ENCODE measurements at regions not wholly inside any gene's neighbourhood (a gene's known extent, or its start where the extent isn't known, plus 50 kb on each side); places are given as distances from the start of the nearest gene placed in this dataset.

DNA sequence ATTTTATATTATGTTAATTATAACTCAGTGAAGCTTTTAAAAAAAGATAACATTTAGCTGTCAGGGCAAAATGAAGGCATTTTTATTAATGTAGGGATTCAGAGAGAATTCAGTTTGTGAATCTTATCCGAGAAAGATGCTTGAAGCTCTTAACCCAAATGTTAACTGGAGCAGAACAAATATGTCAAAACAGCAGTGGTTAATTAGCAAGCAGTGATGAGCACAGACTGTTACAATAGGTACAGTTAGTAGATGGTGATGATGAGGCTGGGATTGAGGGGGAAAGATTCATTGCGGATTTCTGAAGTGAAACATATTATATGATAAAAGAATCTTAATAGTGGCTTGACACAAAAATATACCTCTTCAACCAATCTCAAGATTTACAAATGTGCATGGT is 356.7 kb downstream of the DIRAS2 start:
- no peak for ATAC-seq
- no peak for TF ChIP-seq ELF1 (IDR thresholded peaks at IDR 0.05; ENCODE audit: borderline replicate concordance, low read depth)
- no peak for TF ChIP-seq FOSL1 (IDR thresholded peaks at IDR 0.05; ENCODE audit: low read depth)
- Histone ChIP-seq H2AFZ (ENCODE audit: low read depth, low read length, poor library complexity, severe bottlenecking) (no peak overlapping the region), H3K9me2 (ENCODE audit: insufficient read depth) (no peaks in the 10 kb centered on the region), H3K36me3 (ENCODE audit: control insufficient read depth in 1 of 2, insufficient read depth in 2 of 2, low read length in 2 of 2) (no peaks in the 10 kb centered on the region), H3K79me2 (ENCODE audit: insufficient read depth, low read length) (no peaks in the 10 kb centered on the region), H3K4me2 (ENCODE audit: low read length) (no peak overlapping the region), H3K27me3 (ENCODE audit: insufficient read depth, low read length) (peaks cover 3% of the 10 kb centered on the region; the same call in 1 of the 2 replicates), H3K4me3 (replicated peaks in 1 of 2; ENCODE audit: low read depth in 1 of 2, low read length in 2 of 2) (no peak overlapping the region), H3K4me1 (ENCODE audit: control insufficient read depth in 1 of 2, insufficient read depth in 2 of 2, low read length in 2 of 2) (no peaks in the 10 kb centered on the region), H3K9ac (ENCODE audit: low read length) (no peak overlapping the region), H3K9me3 (ENCODE audit: control insufficient read depth in 1 of 2, insufficient read depth in 1 of 2, low read depth in 1 of 2, low read length in 2 of 2) (no peaks in the 10 kb centered on the region), H3K27ac (ENCODE audit: low read depth, low read length) (no peak overlapping the region), H4K20me1 (ENCODE audit: insufficient read depth) (no peaks in the 10 kb centered on the region)
- POLR2A ChIA-PET: no interaction called here
- intact Hi-C loops (cut with micrococcal nuclease): no loop called here
- RAD21 ChIA-PET (ENCODE audit: low non-redundant PET in 1 of 2, low total read pairs in 2 of 2, uncharacterized antibody in 2 of 2, unreplicated experiment in 2 of 2): no interaction called here
- CTCF ChIA-PET: no interaction called here
- DNase-seq (ENCODE audit: low read depth, low spot score): no peak
- BruUV-seq (replicated peaks): no TSS peak

GRCh38 chr9:90287567-90288274 is 354.9 kb downstream of the DIRAS2 start:
- H3K27ac ChIP-seq (ENCODE audit: low read depth, low read length): no peak overlapping the region
- ChIA-PET CTCF (interaction anchor here (1.3 kb wide), 1 partner anchor 13 kb away, joined by 3 read pairs; no protein-coding TSS in a partner anchor), POLR2A (no interaction called here), RAD21 (ENCODE audit: low non-redundant PET in 1 of 2, low total read pairs in 2 of 2, uncharacterized antibody in 2 of 2, unreplicated experiment in 2 of 2) (no interaction called here)
- no peak overlapping the region for H3K4me3 ChIP-seq (replicated peaks in 1 of 2; ENCODE audit: low read depth in 1 of 2, low read length in 2 of 2)
- H3K9ac ChIP-seq (ENCODE audit: low read length): no peak overlapping the region
- H3K9me3 ChIP-seq (ENCODE audit: control insufficient read depth in 1 of 2, insufficient read depth in 1 of 2, low read depth in 1 of 2, low read length in 2 of 2): no peaks in the 10 kb centered on the region
- DNase-seq (ENCODE audit: low read depth, low spot score) (no peak), ATAC-seq (no peak)
- no peaks in the 10 kb centered on the region for H3K4me1 ChIP-seq (ENCODE audit: control insufficient read depth in 1 of 2, insufficient read depth in 2 of 2, low read length in 2 of 2)
- intact Hi-C loops (cut with micrococcal nuclease): no loop called here
- peaks cover 3% of the 10 kb centered on the region; the same call in 1 of the 2 replicates for H3K27me3 ChIP-seq (ENCODE audit: insufficient read depth, low read length)
- no TSS peak for BruUV-seq (replicated peaks)
- H2AFZ ChIP-seq (ENCODE audit: low read depth, low read length, poor library complexity, severe bottlenecking): no peak overlapping the region
- H4K20me1 ChIP-seq (ENCODE audit: insufficient read depth): no peaks in the 10 kb centered on the region
- no peaks in the 10 kb centered on the region for H3K36me3 ChIP-seq (ENCODE audit: control insufficient read depth in 1 of 2, insufficient read depth in 2 of 2, low read length in 2 of 2)
- H3K4me2 ChIP-seq (ENCODE audit: low read length): no peak overlapping the region
- no peaks in the 10 kb centered on the region for H3K9me2 ChIP-seq (ENCODE audit: insufficient read depth)
- TF ChIP-seq EGR1 (IDR thresholded peaks at IDR 0.05; ENCODE audit: low read depth): no peak
- TF ChIP-seq SP1 (IDR thresholded peaks at IDR 0.05; ENCODE audit: low read depth): no peak
- TF ChIP-seq RAD21 (IDR thresholded peaks at IDR 0.05; ENCODE audit: low read depth): no peak
- TF ChIP-seq CEBPB (IDR thresholded peaks at IDR 0.05; ENCODE audit: low read depth): no peak
- no peak for TF ChIP-seq POLR2AphosphoS5 (IDR thresholded peaks at IDR 0.05; ENCODE audit: low read depth, low read length)
- no peak for TF ChIP-seq POLR2A (IDR thresholded peaks at IDR 0.05; ENCODE audit: borderline replicate concordance, extremely low read depth, insufficient read depth, insufficient read length)
- no peak for TF ChIP-seq TCF7L2 (IDR thresholded peaks at IDR 0.05; ENCODE audit: borderline replicate concordance, extremely low read depth, insufficient read depth, insufficient read length)
- TF ChIP-seq FOSL1 (IDR thresholded peaks at IDR 0.05; ENCODE audit: low read depth): no peak
- TF ChIP-seq SRF (IDR thresholded peaks at IDR 0.05; ENCODE audit: low read depth): no peak
- H3K79me2 ChIP-seq (ENCODE audit: insufficient read depth, low read length): no peaks in the 10 kb centered on the region
